ENCODE measurements at regions not wholly inside any gene's neighbourhood (a gene's known extent, or its start where the extent isn't known, plus 50 kb on each side); places are given as distances from the start of the nearest gene placed in this dataset.

DNA sequence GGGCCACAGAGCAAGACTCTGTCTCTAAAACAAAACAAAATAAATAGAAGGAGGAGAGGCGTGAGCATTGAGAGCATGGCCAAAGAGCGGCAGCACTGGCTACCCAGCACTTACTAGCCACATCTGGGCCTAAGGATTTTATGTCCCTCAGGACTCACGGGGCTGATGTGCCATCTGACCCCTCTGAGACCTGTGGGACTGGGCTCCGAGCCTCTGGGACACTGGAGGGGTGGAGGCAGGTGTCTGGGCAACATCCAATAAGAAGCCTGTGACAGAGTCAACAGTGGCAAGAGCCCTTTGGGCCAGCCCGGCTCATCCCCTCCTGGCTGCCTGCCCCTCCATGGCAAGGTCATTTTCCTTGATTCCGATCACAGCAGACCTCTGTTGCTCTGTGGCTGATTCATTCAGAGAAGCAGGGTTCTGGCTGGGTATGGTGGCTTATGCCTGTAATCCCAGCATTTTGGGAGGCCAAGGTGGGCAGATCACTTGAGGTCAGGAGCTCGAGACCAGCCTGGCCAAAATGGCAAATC lies 60.7 kb downstream of the RRM2 start:
- ATAC-seq, result no peak
- H3K27ac ChIP-seq, result no peak overlapping the region
- H3K4me3 ChIP-seq, result no peak overlapping the region
- no peaks in the 10 kb centered on the region for H3K9me3 ChIP-seq
- WGBS, 2 donors (ENCODE audit: low coverage in 1 of 2), result 100% methylated on average over 2 of the region's 7 CpGs; no CpG with 5 or more reads in 1 of the 2 donors
- TF ChIP-seq EP300 (IDR thresholded peaks at IDR 0.05) (no peak), POLR2AphosphoS5 (IDR thresholded peaks at IDR 0.05) (no peak), POLR2A (IDR thresholded peaks at IDR 0.05) (no peak)
- TF ChIP-seq, protein P1, sequence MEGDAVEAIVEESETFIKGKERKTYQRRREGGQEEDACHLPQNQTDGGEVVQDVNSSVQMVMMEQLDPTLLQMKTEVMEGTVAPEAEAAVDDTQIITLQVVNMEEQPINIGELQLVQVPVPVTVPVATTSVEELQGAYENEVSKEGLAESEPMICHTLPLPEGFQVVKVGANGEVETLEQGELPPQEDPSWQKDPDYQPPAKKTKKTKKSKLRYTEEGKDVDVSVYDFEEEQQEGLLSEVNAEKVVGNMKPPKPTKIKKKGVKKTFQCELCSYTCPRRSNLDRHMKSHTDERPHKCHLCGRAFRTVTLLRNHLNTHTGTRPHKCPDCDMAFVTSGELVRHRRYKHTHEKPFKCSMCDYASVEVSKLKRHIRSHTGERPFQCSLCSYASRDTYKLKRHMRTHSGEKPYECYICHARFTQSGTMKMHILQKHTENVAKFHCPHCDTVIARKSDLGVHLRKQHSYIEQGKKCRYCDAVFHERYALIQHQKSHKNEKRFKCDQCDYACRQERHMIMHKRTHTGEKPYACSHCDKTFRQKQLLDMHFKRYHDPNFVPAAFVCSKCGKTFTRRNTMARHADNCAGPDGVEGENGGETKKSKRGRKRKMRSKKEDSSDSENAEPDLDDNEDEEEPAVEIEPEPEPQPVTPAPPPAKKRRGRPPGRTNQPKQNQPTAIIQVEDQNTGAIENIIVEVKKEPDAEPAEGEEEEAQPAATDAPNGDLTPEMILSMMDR (IDR thresholded peaks at IDR 0.05), result no peak
- no peaks in the 10 kb centered on the region for H3K36me3 ChIP-seq
- H3K27me3 ChIP-seq, result no peaks in the 10 kb centered on the region
- H3K4me1 ChIP-seq, result no peaks in the 10 kb centered on the region

DNA sequence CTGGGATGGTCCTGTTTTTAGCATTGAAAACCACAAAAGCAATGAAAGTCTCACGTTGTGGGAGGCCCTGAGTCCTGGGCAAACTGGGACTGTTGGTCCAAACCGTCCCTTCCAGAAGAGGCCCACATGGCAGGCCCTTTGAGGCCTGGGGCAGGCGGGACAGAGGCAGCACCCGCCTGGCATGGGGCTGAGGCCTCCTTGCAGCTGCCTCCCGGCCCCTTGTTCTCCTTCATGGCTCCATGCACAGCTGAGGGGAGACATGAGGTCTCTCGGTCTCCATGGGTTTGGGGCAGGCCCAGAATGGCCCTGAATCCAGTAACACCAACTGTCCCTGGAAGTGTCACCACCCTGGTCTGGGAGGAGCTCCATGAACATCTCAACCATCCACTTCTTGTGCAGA lies 61.9 kb downstream of the RRM2 start:
- no peaks in the 10 kb centered on the region for H3K4me1 ChIP-seq
- H3K9me3 ChIP-seq, result no peaks in the 10 kb centered on the region
- TF ChIP-seq EP300 (IDR thresholded peaks at IDR 0.05) (no peak), POLR2A (IDR thresholded peaks at IDR 0.05) (no peak), POLR2AphosphoS5 (IDR thresholded peaks at IDR 0.05) (no peak)
- TF ChIP-seq, protein P1 (IDR thresholded peaks at IDR 0.05), result no peak
- WGBS, 2 donors (ENCODE audit: low coverage in 1 of 2), result 80% methylated on average over 1 of the region's 6 CpGs; no CpG with 5 or more reads in 1 of the 2 donors
- no peak overlapping the region for H3K4me3 ChIP-seq
- H3K27ac ChIP-seq, result no peak overlapping the region
- no peak for ATAC-seq
- H3K27me3 ChIP-seq, result peaks cover 3% of the 10 kb centered on the region
- no peaks in the 10 kb centered on the region for H3K36me3 ChIP-seq

DNA sequence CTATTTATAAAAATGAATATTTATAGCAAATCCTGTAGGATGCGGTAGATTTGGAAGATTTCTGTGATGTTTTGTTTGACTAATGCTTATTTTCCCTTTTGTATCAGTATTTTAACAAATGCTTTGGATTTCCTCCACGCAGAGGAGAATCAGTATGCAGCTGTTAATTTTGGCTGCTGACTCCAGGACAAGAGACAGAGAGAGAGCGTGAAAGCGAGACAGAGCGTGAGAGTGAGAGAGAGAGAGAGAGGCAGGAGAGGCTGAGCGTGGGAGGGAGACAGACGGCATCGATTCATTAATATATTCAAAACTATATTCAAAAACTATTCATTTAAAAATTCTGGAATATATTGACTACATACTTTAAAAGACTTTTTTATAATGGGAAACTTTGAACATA lies 62.5 kb downstream of the RRM2 start:
- ATAC-seq, result no peak
- no peaks in the 10 kb centered on the region for H3K9me3 ChIP-seq
- H3K36me3 ChIP-seq, result no peaks in the 10 kb centered on the region
- H3K27me3 ChIP-seq, result peaks cover 3% of the 10 kb centered on the region
- H3K27ac ChIP-seq, result no peak overlapping the region
- no peak overlapping the region for H3K4me3 ChIP-seq
- 29 to 36% methylated on average over 8 of the region's 8 CpGs for WGBS, 2 donors (ENCODE audit: low coverage in 1 of 2)
- no peaks in the 10 kb centered on the region for H3K4me1 ChIP-seq
- TF ChIP-seq, protein P1 (IDR thresholded peaks at IDR 0.05), result no peak
- no peak for TF ChIP-seq EP300 (IDR thresholded peaks at IDR 0.05)
- TF ChIP-seq POLR2AphosphoS5 (IDR thresholded peaks at IDR 0.05), result no peak
- TF ChIP-seq POLR2A (IDR thresholded peaks at IDR 0.05), result no peak

DNA sequence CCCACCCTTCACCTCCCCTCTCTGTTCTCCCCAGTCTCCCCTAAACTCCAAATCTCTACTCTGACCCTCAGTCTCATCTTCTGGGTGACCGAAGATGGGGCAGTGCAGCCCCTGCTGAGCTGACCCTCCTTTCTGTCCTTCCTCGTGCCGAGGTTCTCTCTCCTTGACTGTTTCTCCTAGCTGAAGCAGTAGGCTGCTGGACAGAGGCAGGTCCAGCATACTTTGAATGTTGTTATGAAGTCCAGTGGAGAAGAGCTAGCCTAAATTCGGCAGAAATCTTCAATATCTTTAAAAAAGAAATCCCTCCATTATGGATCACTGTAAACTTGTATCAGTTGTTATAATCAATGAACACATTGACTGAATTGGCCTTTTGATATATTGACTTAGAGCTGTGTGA lies 63.2 kb downstream of the RRM2 start:
- Histone ChIP-seq H3K9me3 (no peaks in the 10 kb centered on the region), H3K4me3 (no peak overlapping the region)
- 56 to 72% methylated on average over 3 to 4 of the region's 4 CpGs for WGBS, 2 donors (ENCODE audit: low coverage in 1 of 2)

More for the DNA sequence above, 63.2 kb downstream of the RRM2 start:
- Histone ChIP-seq H3K27ac (no peak overlapping the region), H3K4me1 (no peaks in the 10 kb centered on the region), H3K27me3 (peaks cover 3% of the 10 kb centered on the region), H3K36me3 (no peaks in the 10 kb centered on the region)
- no peak for ATAC-seq
- TF ChIP-seq POLR2A (IDR thresholded peaks at IDR 0.05) (no peak), POLR2AphosphoS5 (IDR thresholded peaks at IDR 0.05) (no peak), EP300 (IDR thresholded peaks at IDR 0.05) (no peak)
- TF ChIP-seq, protein P1 (IDR thresholded peaks at IDR 0.05), result no peak
